Fibroblast of lung (primary cell): ENCODE measurements at regions not wholly inside any gene's neighbourhood (a gene's known extent, or its start where the extent isn't known, plus 50 kb on each side); places are given as distances from the start of the nearest gene placed in this dataset.

ENCODE experiments used
- DNase-seq, 2 donors: peaks; one replicate each; pipeline versions ENCODE4 v3.0.0 to v3.0.0-alpha.2; 2010; ENCODE audit warnings: low read depth in 2 of 2
- H2AFZ ChIP-seq: 2 replicates; pipeline ENCODE4 v1.5.1; 2012; ENCODE audit warnings: low read length, control low read depth, inconsistent platforms
- H3K27ac ChIP-seq: 2 replicates; pipeline ENCODE4 v1.5.1; 2011; ENCODE audit warnings: low read length, control low read depth; ENCODE audit not compliant: insufficient read depth
- H3K27me3 ChIP-seq: 2 replicates; pipeline ENCODE4 v1.5.1; 2011; ENCODE audit warnings: mild to moderate bottlenecking, low read length; ENCODE audit not compliant: control insufficient read depth, insufficient read depth
- H3K36me3 ChIP-seq: 2 replicates; pipeline ENCODE4 v1.5.1; 2011; ENCODE audit warnings: low read length; ENCODE audit not compliant: control insufficient read depth, insufficient read depth
- H3K4me1 ChIP-seq: 2 replicates; pipeline ENCODE4 v1.5.1; 2011; ENCODE audit warnings: low read length; ENCODE audit not compliant: control insufficient read depth, insufficient read depth; ENCODE audit errors: extremely low read depth
- H3K4me2 ChIP-seq: 2 replicates; pipeline ENCODE4 v1.5.1; 2011; ENCODE audit warnings: low read length, control low read depth; ENCODE audit not compliant: insufficient read depth; ENCODE audit errors: extremely low read depth
- H3K4me3 ChIP-seq, 4 experiments: fragments of 200-600 bp in 1 of 4; sonication (generic) in 1 of 4; replicated peaks in 1 of 4; 2 replicates each; pipeline ENCODE4 v1.5.1; 2011 to 2016; ENCODE audit warnings: low read length in 4 of 4, low read depth in 3 of 4, mild to moderate bottlenecking in 3 of 4, control low read depth in 2 of 4, inconsistent platforms in 1 of 4, mixed read lengths in 1 of 4; ENCODE audit not compliant: insufficient read depth in 1 of 4; ENCODE audit errors: control extremely low read depth in 1 of 4
- H3K79me2 ChIP-seq: 2 replicates; pipeline ENCODE4 v1.5.1; 2012; ENCODE audit warnings: mild to moderate bottlenecking, low read length, inconsistent platforms; ENCODE audit not compliant: control insufficient read depth, insufficient read depth
- H3K9ac ChIP-seq: 2 replicates; pipeline ENCODE4 v1.5.1; 2011; ENCODE audit warnings: mild to moderate bottlenecking, low read length, control low read depth; ENCODE audit not compliant: insufficient read depth
- H3K9me3 ChIP-seq: 2 replicates; pipeline ENCODE4 v1.5.1; 2012; ENCODE audit warnings: low read depth, low read length; ENCODE audit not compliant: control insufficient read depth, insufficient read depth
- H4K20me1 ChIP-seq: 2 replicates; pipeline ENCODE4 v1.5.1; 2011; ENCODE audit warnings: low read length; ENCODE audit not compliant: control insufficient read depth, insufficient read depth; ENCODE audit errors: extremely low read depth
- CTCF ChIP-seq, 2 donors: IDR thresholded peaks in 1 of 2; conservative IDR thresholded peaks in 1 of 2; 1 replicate in 1 of 2; 2 replicates in 1 of 2; pipeline ENCODE4 v1.5.1; 2011 to 2012; ENCODE audit warnings: low read length in 2 of 2, control low read depth in 1 of 2, inconsistent platforms in 1 of 2, low read depth in 1 of 2, mild to moderate bottlenecking in 1 of 2
- EZH2 ChIP-seq: IDR thresholded peaks from 2 replicates; pipeline ENCODE4 v1.5.1; 2012; ENCODE audit warnings: low read length, control low read depth, mild to moderate bottlenecking; ENCODE audit errors: missing control alignments

GRCh38 chr2:216927163-216927562, 67.3 kb upstream of the TNP1 start:
- no peaks in the 10 kb centered on the region for H3K36me3 ChIP-seq
- no peak overlapping the region for H2AFZ ChIP-seq
- no peak overlapping the region for H3K4me3 ChIP-seq
- H3K27ac ChIP-seq: no peak overlapping the region
- H3K9me3 ChIP-seq: no peaks in the 10 kb centered on the region
- no peak for TF ChIP-seq CTCF (conservative IDR thresholded peaks at IDR 0.05 in 1 of 2, IDR thresholded peaks at IDR 0.05 in 1 of 2; ENCODE audit: low read depth in 1 of 2, low read length in 2 of 2)
- TF ChIP-seq EZH2: no peak
- no peaks in the 10 kb centered on the region for H3K79me2 ChIP-seq
- no peak overlapping the region for H3K4me2 ChIP-seq
- H3K4me1 ChIP-seq: no peaks in the 10 kb centered on the region
- no peaks in the 10 kb centered on the region for H3K27me3 ChIP-seq
- no peak for DNase-seq
- no peaks in the 10 kb centered on the region for H4K20me1 ChIP-seq
- H3K9ac ChIP-seq: no peak overlapping the region

- TF ChIP-seq CTCF (conservative IDR thresholded peaks at IDR 0.05 in 1 of 2, IDR thresholded peaks at IDR 0.05 in 1 of 2; ENCODE audit: low read depth in 1 of 2, low read length in 2 of 2) (no peak), EZH2 (no peak)
- Histone ChIP-seq H3K27ac (no peak overlapping the region), H4K20me1 (no peaks in the 10 kb centered on the region), H3K9me3 (no peaks in the 10 kb centered on the region), H3K79me2 (no peaks in the 10 kb centered on the region), H3K4me1 (no peaks in the 10 kb centered on the region), H3K36me3 (no peaks in the 10 kb centered on the region), H2AFZ (no peak overlapping the region), H3K27me3 (no peaks in the 10 kb centered on the region), H3K9ac (no peak overlapping the region), H3K4me3 (no peak overlapping the region), H3K4me2 (no peak overlapping the region)
- DNase-seq: no peak
Measured at GRCh38 chr2:216925636-216926366, 65.9 kb upstream of the TNP1 start.

GRCh38 chr2:216925006-216925405, 65.1 kb upstream of the TNP1 start:
- no peak overlapping the region for H3K4me2 ChIP-seq
- no peak overlapping the region for H3K9ac ChIP-seq
- no peaks in the 10 kb centered on the region for H4K20me1 ChIP-seq
- no peak for TF ChIP-seq EZH2
- TF ChIP-seq CTCF (conservative IDR thresholded peaks at IDR 0.05 in 1 of 2, IDR thresholded peaks at IDR 0.05 in 1 of 2; ENCODE audit: low read depth in 1 of 2, low read length in 2 of 2): no peak
- no peak overlapping the region for H3K4me3 ChIP-seq
- H3K4me1 ChIP-seq: no peaks in the 10 kb centered on the region
- no peaks in the 10 kb centered on the region for H3K9me3 ChIP-seq
- H3K36me3 ChIP-seq: no peaks in the 10 kb centered on the region
- no peaks in the 10 kb centered on the region for H3K27me3 ChIP-seq
- no peak overlapping the region for H2AFZ ChIP-seq
- no peak overlapping the region for H3K27ac ChIP-seq
- H3K79me2 ChIP-seq: no peaks in the 10 kb centered on the region
- no peak for DNase-seq
